Fibroblast of mammary gland (primary cell): ENCODE measurements at regions not wholly inside any gene's neighbourhood (a gene's known extent, or its start where the extent isn't known, plus 50 kb on each side); places are given as distances from the start of the nearest gene placed in this dataset.
"Not testable (repeated sequence)": the region's sequence is repeated elsewhere in the genome, so short reads cannot be mapped to it uniquely, and the experiment has no call there.

ENCODE experiments used
- DNase-seq: peaks from one replicate; pipeline ENCODE4 v3.0.0-alpha.2; 2010; ENCODE audit warnings: low read depth
- H3K4me3 ChIP-seq: 2 replicates; pipeline ENCODE4 v1.5.1; 2011; ENCODE audit warnings: low read depth, mild to moderate bottlenecking, low read length, moderate library complexity; ENCODE audit not compliant: control insufficient read depth
- TF ChIP-seq, protein P1 (sequence below): conservative IDR thresholded peaks from 2 replicates; pipeline ENCODE4 v1.5.1; 2011; ENCODE audit warnings: low read depth, low read length, inconsistent platforms; ENCODE audit not compliant: control insufficient read depth, insufficient read depth

DNA sequence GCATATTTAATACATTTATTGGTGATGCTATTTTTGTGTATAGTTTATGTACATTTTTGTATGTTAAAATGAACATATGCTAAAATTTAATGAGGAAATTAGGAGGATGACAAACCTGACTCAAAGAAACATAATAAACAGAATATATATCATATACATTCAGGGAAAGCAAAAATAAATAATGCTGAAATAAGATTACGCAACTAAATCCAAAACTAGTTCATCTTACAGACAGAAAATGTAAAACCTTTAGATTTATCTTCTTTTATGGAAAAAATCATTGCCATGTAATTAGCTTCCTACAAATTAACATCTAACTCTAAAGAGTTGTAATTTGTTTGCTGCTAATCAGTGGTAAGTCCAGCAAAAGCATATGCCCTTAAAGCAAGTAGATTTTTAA, 216.5 kb downstream of the PTN start:
- no peak for DNase-seq
- TF ChIP-seq, protein P1, sequence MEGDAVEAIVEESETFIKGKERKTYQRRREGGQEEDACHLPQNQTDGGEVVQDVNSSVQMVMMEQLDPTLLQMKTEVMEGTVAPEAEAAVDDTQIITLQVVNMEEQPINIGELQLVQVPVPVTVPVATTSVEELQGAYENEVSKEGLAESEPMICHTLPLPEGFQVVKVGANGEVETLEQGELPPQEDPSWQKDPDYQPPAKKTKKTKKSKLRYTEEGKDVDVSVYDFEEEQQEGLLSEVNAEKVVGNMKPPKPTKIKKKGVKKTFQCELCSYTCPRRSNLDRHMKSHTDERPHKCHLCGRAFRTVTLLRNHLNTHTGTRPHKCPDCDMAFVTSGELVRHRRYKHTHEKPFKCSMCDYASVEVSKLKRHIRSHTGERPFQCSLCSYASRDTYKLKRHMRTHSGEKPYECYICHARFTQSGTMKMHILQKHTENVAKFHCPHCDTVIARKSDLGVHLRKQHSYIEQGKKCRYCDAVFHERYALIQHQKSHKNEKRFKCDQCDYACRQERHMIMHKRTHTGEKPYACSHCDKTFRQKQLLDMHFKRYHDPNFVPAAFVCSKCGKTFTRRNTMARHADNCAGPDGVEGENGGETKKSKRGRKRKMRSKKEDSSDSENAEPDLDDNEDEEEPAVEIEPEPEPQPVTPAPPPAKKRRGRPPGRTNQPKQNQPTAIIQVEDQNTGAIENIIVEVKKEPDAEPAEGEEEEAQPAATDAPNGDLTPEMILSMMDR, result no peak

DNA sequence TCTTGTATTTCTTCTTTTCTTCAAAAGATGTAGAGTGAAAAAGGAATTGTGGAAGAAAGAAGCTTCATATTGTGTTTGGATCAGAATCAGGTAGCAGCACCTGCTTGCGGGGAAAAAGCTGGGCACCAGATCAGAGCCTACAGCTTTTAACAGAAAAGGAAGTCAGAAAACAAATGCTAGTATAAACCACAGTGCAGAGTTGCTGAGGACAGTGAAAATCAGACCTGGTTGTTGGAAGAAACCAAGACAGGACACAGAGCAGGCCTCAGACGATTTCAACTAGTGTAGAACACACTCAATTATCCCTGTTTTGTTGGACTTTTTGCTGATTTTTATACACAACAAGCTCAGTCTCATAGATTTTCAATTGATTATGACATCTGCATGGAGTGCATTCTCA, 221.4 kb downstream of the PTN start:
- TF ChIP-seq, protein P1, result no peak
- DNase-seq, result no peak
- H3K4me3 ChIP-seq, result no peak overlapping the region

More for the DNA sequence above, 216.5 kb downstream of the PTN start:
- no peak overlapping the region for H3K4me3 ChIP-seq

DNA sequence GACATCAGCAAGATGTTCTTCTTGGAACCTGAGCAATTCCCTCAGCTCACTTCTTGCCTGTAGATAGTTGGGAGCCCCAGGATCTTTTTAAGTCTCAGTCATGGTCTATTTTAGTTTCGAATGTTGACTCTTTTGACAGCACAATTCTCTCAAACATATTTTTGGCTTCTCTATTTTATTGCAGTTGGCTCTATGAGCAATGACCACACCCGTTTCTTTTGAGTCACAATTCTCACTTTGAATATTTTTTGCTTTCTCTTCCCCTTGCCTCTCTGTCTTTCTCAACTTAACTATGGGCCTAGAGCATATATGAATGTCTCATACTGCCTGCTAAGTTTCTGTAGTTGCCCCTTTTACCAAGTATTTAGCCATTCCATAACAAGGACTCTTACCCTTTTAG, 222.8 kb downstream of the PTN start:
- TF ChIP-seq, protein P1, result no peak
- DNase-seq, result no peak
- H3K4me3 ChIP-seq, result no peak overlapping the region

DNA sequence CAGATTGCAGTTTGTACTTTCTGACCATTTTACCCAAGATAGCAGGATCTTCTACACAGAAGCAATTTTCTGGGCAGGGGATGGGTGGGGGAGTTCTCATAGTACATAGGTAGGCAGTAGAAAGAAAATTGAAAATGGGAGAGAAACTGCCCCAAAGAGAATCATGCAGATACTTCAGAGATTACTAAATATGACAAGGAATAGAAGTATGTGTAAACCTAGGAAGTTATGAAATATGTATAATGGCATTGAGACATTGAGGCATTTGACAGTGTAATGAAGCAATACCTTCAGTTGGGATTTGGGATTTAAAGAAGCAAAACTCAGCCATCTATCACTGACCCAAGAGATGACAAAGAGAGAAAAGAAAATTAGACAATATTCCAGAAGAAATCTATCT, 233.0 kb downstream of the PTN start:
- DNase-seq, result no peak
- H3K4me3 ChIP-seq, result no peak overlapping the region
- TF ChIP-seq, protein P1, result no peak

DNA sequence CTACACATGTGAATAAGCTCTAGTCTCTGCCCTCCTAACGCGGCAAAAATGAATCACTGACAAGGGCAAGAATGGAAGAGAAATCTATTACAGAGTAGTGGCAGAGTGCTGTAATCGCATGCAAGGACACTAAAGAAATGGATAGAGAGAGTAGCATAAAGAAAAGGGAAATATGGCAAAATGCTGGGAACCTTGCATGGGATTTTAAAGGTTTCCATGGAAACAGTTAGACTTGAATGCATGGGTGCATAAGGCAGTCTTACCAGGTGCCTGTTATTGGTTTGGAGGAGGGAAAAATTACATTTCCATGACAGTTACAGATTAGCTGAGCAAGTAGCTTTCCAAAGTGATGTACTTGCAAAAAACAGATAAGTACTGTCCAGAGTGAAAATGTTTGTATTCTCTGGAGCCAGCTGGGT, 233.4 kb downstream of the PTN start:
- TF ChIP-seq, protein P1, result peak; percentile 1
- DNase-seq, result peak; percentile 23
- no peak overlapping the region for H3K4me3 ChIP-seq

DNA sequence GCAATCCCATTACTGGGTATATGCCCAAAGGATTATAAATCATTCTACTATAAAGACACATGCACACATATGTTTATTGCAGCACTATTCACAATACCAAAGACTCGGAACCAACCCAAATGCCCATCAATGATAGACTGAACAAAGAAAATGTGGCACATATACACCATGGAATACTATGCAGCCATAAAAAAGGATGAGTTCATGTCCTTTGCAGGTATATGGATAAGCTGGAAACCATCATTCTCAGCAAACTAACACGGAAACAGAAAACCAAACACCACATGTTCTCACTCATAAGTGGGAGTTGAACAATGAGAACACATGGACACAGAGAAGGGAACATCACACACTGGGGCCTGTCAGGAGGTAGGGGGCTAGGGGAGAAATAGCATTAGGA, 235.7 kb downstream of the PTN start:
- not testable (repeated sequence) for DNase-seq, H3K4me3 ChIP-seq

DNA sequence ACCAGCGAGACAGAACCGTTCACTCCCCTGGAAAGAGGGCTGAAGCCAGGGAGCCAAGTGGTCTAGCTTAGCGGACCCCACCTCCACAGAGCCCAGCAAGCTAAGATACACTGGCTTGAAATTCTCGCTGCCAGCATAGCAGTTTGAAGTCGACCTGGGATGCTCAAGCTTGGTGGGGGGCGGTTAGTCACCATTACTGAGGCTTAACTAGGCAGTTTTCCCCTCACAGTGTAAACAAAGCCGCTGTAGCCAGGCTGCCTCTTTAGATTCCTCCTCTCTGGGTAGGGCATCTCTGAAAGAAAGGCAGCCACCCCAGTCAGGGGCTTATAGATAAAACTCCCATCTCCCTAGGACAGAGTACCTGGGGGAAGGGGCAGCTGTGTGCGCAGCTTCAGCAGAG, 235.1 kb downstream of the CHRM2 start:
- not testable (repeated sequence) for DNase-seq, H3K4me3 ChIP-seq

DNA sequence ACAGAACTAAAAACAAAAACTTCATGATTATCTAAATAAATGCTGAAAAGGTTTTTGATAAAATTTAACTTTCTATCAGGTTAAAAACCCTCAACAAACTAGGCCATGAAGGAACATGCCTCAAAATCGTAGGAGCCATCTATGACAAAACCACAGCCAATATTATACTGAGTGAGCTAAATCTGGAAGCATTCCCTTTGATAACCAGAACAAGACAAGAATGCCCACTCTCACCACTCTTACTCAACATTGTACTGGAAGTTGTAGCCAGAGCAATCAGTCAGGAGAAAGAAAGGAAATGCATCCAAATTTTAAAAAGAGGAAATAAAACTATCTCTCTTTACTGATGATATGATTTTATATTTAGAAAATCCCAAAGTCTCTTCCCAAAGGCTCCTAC, 228.7 kb downstream of the CHRM2 start:
- no peak for DNase-seq
- H3K4me3 ChIP-seq, result no peak overlapping the region
- TF ChIP-seq, protein P1, result no peak
